B cell (primary cell): ENCODE measurements at regions not wholly inside any gene's neighbourhood (a gene's known extent, or its start where the extent isn't known, plus 50 kb on each side); places are given as distances from the start of the nearest gene placed in this dataset.

Source experiments
- ATAC-seq: fragments of 200-7000 bp; cut with Tn5 transposase; one replicate; pipeline ENCODE4 v1.10.0; 2021; ENCODE audit warnings: low read depth, mild to moderate bottlenecking, moderate number of reproducible peaks, moderate library complexity
- CTCF ChIA-PET: fragments of 350-600 bp; sonication (Branson Sonifier 250); formaldehyde crosslinking; loops from one replicate; lab custom pipeline; 2021; ENCODE audit warnings: antibody characterized with exemption, inconsistent platforms; lab: Charles Lee
- POLR2A ChIA-PET: fragments of 350-600 bp; sonication (Branson Sonifier 250); formaldehyde crosslinking; loops from one replicate; lab custom pipeline; 2021; ENCODE audit warnings: antibody characterized with exemption; lab: Charles Lee
- DNase-seq: peaks from one replicate; pipeline ENCODE4 v3.0.0; 2013
- H2AFZ ChIP-seq: 2 replicates; pipeline ENCODE4 v1.6.1; 2012; ENCODE audit warnings: mild to moderate bottlenecking, low read depth, low read length; ENCODE audit not compliant: insufficient read depth, poor library complexity, severe bottlenecking
- H3K27ac ChIP-seq, 2 donors: 1 replicate in 1 of 2; 2 replicates in 1 of 2; pipeline ENCODE4 v1.5.1; 2012 to 2013; ENCODE audit warnings: low read length in 2 of 2, mild to moderate bottlenecking in 2 of 2, moderate library complexity in 1 of 2
- H3K27me3 ChIP-seq, 4 experiments: fragments of 200-600 bp in 1 of 4; sonication (generic) in 1 of 4; replicated peaks in 1 of 4; 1 replicate in 2 of 4; 2 replicates in 2 of 4; pipeline versions ENCODE4 v1.6.1 to v1.7.0; 2013 to 2016; ENCODE audit warnings: low read length in 3 of 4, mild to moderate bottlenecking in 2 of 4, mixed read lengths in 1 of 4, moderate library complexity in 1 of 4; ENCODE audit not compliant: insufficient read depth in 4 of 4, control insufficient read depth in 3 of 4; ENCODE audit errors: control extremely low read depth in 1 of 4
- H3K36me3 ChIP-seq, 2 experiments: replicated peaks in 1 of 2; 1 replicate in 1 of 2; 2 replicates in 1 of 2; pipeline versions ENCODE4 v1.6.1 to v1.7.1; 2013; ENCODE audit warnings: low read length in 1 of 2; ENCODE audit not compliant: insufficient read depth in 2 of 2, control insufficient read depth in 1 of 2; ENCODE audit errors: control extremely low read depth in 1 of 2, extremely low read depth in 1 of 2
- H3K4me1 ChIP-seq, 2 donors: fragments of 200-600 bp in 1 of 2; sonication (generic) in 1 of 2; 1 replicate in 1 of 2; 2 replicates in 1 of 2; pipeline versions ENCODE4 v1.5.1 to v1.6.1; 2013 to 2017; ENCODE audit warnings: low read length in 2 of 2; ENCODE audit not compliant: control insufficient read depth in 2 of 2, insufficient read depth in 2 of 2
- H3K4me2 ChIP-seq: replicated peaks from 2 replicates; pipeline ENCODE3; 2012; ENCODE audit warnings: mild to moderate bottlenecking, low read depth, low read length; ENCODE audit not compliant: poor library complexity, severe bottlenecking
- H3K4me3 ChIP-seq, 5 experiments: fragments of 200-600 bp in 1 of 5; sonication (generic) in 1 of 5; 1 replicate in 3 of 5; 2 replicates in 2 of 5; pipeline versions ENCODE4 v1.5.1 to v1.7.0; 2011 to 2016; ENCODE audit warnings: low read length in 4 of 5, mild to moderate bottlenecking in 4 of 5, low read depth in 2 of 5, control low read depth in 1 of 5, moderate library complexity in 1 of 5; ENCODE audit not compliant: insufficient read depth in 1 of 5; ENCODE audit errors: control extremely low read depth in 1 of 5, extremely low read depth in 1 of 5
- H3K79me2 ChIP-seq: fragments of 200-600 bp; sonication (generic); one replicate; pipeline ENCODE4 v1.6.0; 2016; ENCODE audit warnings: low read length; ENCODE audit not compliant: control insufficient read depth, insufficient read depth
- H3K9ac ChIP-seq: fragments of 200-600 bp; sonication (generic); 2 replicates; pipeline ENCODE4 v1.6.1; 2017; ENCODE audit warnings: mild to moderate bottlenecking, low read length, moderate library complexity
- H3K9me3 ChIP-seq, 3 donors: one replicate each; pipeline versions ENCODE4 v1.6.1 to v1.7.1; 2013; ENCODE audit warnings: low read length in 2 of 3; ENCODE audit not compliant: control insufficient read depth in 2 of 3, insufficient read depth in 1 of 3; ENCODE audit errors: control extremely low read depth in 1 of 3
- H4K20me1 ChIP-seq: 2 replicates; pipeline ENCODE4 v1.6.0; 2012; ENCODE audit warnings: mild to moderate bottlenecking, low read length; ENCODE audit not compliant: insufficient read depth, control insufficient read depth, poor library complexity, severe bottlenecking
- H3K27ac Mint-ChIP-seq: one replicate; pipeline ENCODE4 v1.8.0; 2021; ENCODE audit warnings: mixed read lengths
- H3K27me3 Mint-ChIP-seq: one replicate; pipeline ENCODE4 v1.8.0; 2021; ENCODE audit warnings: mixed read lengths
- H3K4me1 Mint-ChIP-seq: one replicate; pipeline ENCODE4 v1.8.0; 2021; ENCODE audit warnings: mixed read lengths
- H3K4me3 Mint-ChIP-seq: one replicate; pipeline ENCODE4 v1.8.0; 2021; ENCODE audit warnings: mixed read lengths
- H3K9me3 Mint-ChIP-seq: one replicate; pipeline ENCODE4 v1.8.0; 2022; ENCODE audit warnings: mixed read lengths; ENCODE audit not compliant: insufficient read depth
- CTCF ChIP-seq: fragments of 200-600 bp; IDR thresholded peaks from one replicate; pipeline ENCODE4 v1.8.0; 2022; ENCODE audit warnings: antibody characterized with exemption, mild to moderate bottlenecking
- EZH2 ChIP-seq: IDR thresholded peaks from 2 replicates; pipeline ENCODE4 v1.6.1; 2012; ENCODE audit warnings: borderline replicate concordance, low read depth, mild to moderate bottlenecking, moderate library complexity, low read length; ENCODE audit not compliant: insufficient read depth, poor library complexity, severe bottlenecking
- WGBS: methylation state at CpG from one replicate; pipeline ENCODE4 v1.1.5; 2013; ENCODE audit warnings: missing lambda C conversion rate; ENCODE audit not compliant: insufficient coverage; 5-methylcytosine and 5-hydroxymethylcytosine counted together
- intact Hi-C: fragments of 100-400 bp; cut with micrococcal nuclease; formaldehyde crosslinking; loops from one replicate; pipeline ENCODE4 v1.10.0; 2022

DNA sequence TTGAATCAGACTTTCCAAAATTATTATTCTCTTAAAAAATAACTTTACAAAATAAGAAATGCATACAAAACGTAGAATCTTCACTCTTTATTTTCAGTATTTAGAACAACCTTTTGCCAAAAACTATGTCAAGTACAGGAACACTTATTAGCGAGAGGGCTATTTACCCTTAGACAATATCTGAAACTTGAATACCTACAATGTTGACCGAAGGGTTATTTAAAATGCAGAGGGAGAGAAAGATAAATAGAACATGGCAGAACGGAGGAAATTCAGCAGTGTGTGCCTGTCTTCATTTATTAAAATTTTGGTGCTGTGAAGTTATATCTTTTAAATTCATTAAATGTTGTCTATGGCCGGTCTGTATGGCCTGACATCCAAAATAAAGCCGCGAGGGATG, 198.8 kb downstream of the EFNB2 start:
- H3K27ac Mint-ChIP-seq, result no peak overlapping the region
- CTCF ChIA-PET, result no interaction called here
- 80% methylated on average over 2 of the region's 7 CpGs for WGBS

DNA sequence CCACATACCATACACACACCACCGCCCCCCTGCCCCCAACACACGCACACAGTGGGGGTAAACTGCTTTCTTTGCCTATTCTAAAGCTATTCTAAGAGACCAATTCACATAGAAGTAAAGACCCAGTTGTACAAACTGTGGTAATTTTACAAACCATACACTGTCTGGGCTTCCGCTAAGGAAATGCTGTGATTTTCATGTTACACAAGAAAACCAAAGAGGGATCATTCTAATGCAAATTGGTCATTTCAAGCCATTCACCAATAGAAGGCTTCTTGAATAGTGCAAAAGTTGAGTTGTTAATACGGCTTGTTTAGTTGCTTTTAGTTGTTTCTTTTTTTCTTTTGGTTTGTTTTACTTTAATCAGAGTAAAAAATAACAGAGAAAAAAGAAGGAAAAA, 202.8 kb downstream of the EFNB2 start:
- intact Hi-C loops, result no loop called here
- H2AFZ ChIP-seq, result no peak overlapping the region
- DNase-seq (no peak), ATAC-seq (no peak)
- no peak overlapping the region for H3K9ac ChIP-seq
- no peaks in the 10 kb centered on the region for H3K4me1 Mint-ChIP-seq
- no peaks in the 10 kb centered on the region for H3K79me2 ChIP-seq
- no peak overlapping the region for H3K27ac ChIP-seq
- no peaks in the 10 kb centered on the region for H3K4me1 ChIP-seq
- no peaks in the 10 kb centered on the region for H3K9me3 ChIP-seq
- ChIA-PET POLR2A (no interaction called here), CTCF (no interaction called here)
- no peaks in the 10 kb centered on the region for H3K27me3 Mint-ChIP-seq
- H3K9me3 Mint-ChIP-seq, result no peaks in the 10 kb centered on the region
- H3K36me3 ChIP-seq, result no peaks in the 10 kb centered on the region
- H4K20me1 ChIP-seq, result no peaks in the 10 kb centered on the region
- H3K4me3 ChIP-seq, result no peak overlapping the region
- H3K27ac Mint-ChIP-seq, result no peak overlapping the region
- no peak overlapping the region for H3K4me3 Mint-ChIP-seq
- H3K4me2 ChIP-seq, result no peak overlapping the region
- TF ChIP-seq CTCF, result no peak
- TF ChIP-seq EZH2, result no peak
- 70% methylated on average over 2 of the region's 4 CpGs for whole genome bisulfite sequencing
- H3K27me3 ChIP-seq, result no peaks in the 10 kb centered on the region

More for the DNA sequence above, 198.8 kb downstream of the EFNB2 start:
- Histone ChIP-seq H4K20me1 (no peaks in the 10 kb centered on the region), H3K27me3 (no peaks in the 10 kb centered on the region), H3K9ac (no peak overlapping the region), H3K27ac (no peak overlapping the region), H3K79me2 (no peaks in the 10 kb centered on the region), H2AFZ (no peak overlapping the region), H3K4me3 (no peak overlapping the region), H3K4me1 (no peaks in the 10 kb centered on the region), H3K36me3 (no peaks in the 10 kb centered on the region), H3K9me3 (peaks cover 3 to 8% (median 3%) of the 10 kb centered on the region in 3 donors), H3K4me2 (no peak overlapping the region)
- ATAC-seq (no peak), DNase-seq (no peak)
- H3K4me3 Mint-ChIP-seq, result no peak overlapping the region
- intact Hi-C loops, result no loop called here
- no peaks in the 10 kb centered on the region for H3K27me3 Mint-ChIP-seq
- TF ChIP-seq CTCF (no peak), EZH2 (no peak)
- H3K4me1 Mint-ChIP-seq, result no peaks in the 10 kb centered on the region
- peaks cover 7% of the 10 kb centered on the region for H3K9me3 Mint-ChIP-seq
- POLR2A ChIA-PET, result no interaction called here
